Transverse colon (tissue), 4 donors: ENCODE measurements at regions not wholly inside any gene's neighbourhood (a gene's known extent, or its start where the extent isn't known, plus 50 kb on each side); places are given as distances from the start of the nearest gene placed in this dataset.

Experiments used
- CTCF ChIP-seq, 5 experiments: fragments of 200-600 bp in 3 of 5; fragments of 450-650 bp in 2 of 5; sonication (generic) in 3 of 5; IDR thresholded peaks; 1 replicate in 2 of 5; 2 replicates in 3 of 5; pipeline ENCODE4 v1.5.1; 2016 to 2017; ENCODE audit warnings: antibody characterized with exemption in 5 of 5, inconsistent platforms in 3 of 5, mild to moderate bottlenecking in 2 of 5, moderate library complexity in 1 of 5
- EP300 ChIP-seq: sonication (generic); formaldehyde crosslinking; IDR thresholded peaks from one replicate; pipeline ENCODE4 v1.6.1; 2017; ENCODE audit warnings: antibody characterized with exemption, low read depth
- POLR2A ChIP-seq: fragments of 450-650 bp; IDR thresholded peaks from one replicate; pipeline ENCODE4 v1.6.1; 2016; ENCODE audit warnings: antibody characterized with exemption, mild to moderate bottlenecking, moderate library complexity
- POLR2AphosphoS5 ChIP-seq, 3 donors: sonication (generic); formaldehyde crosslinking; IDR thresholded peaks; one replicate each; pipeline ENCODE4 v1.6.1; 2016; ENCODE audit warnings: antibody characterized with exemption in 3 of 3

- no peak for TF ChIP-seq POLR2A
- TF ChIP-seq EP300 = no peak
- TF ChIP-seq CTCF (IDR thresholded peaks at IDR 0.05) = no peak
- TF ChIP-seq POLR2AphosphoS5 (IDR thresholded peaks at IDR 0.05) = no peak
These were observed 87.4 kb upstream of the ERRFI1 start for GRCh38 chr1:8113262-8114220.
